AG09319 (cell line): ENCODE measurements at regions not wholly inside any gene's neighbourhood (a gene's known extent, or its start where the extent isn't known, plus 50 kb on each side); places are given as distances from the start of the nearest gene placed in this dataset.

Source experiments
- DNase-seq: peaks from one replicate; pipeline ENCODE4 v3.0.0-alpha.2; 2010; ENCODE audit warnings: low read depth; ENCODE audit errors: extremely low read depth
- CTCF ChIP-seq: IDR thresholded peaks from 2 replicates; pipeline ENCODE4 v1.5.1; 2011; ENCODE audit warnings: low read depth, mild to moderate bottlenecking, inconsistent platforms, low read length, moderate library complexity

GRCh38 chr2:4539121-4539520 lies 835.7 kb downstream of the DCDC2C start:
- no peak for TF ChIP-seq CTCF
- no peak for DNase-seq

GRCh38 chr2:4549666-4550210 lies 846.4 kb downstream of the DCDC2C start:
- no peak for DNase-seq
- TF ChIP-seq CTCF, result no peak

- TF ChIP-seq CTCF, result no peak
- no peak for DNase-seq
Observed at GRCh38 chr2:4551691-4552474, 848.5 kb downstream of the DCDC2C start.

GRCh38 chr2:4553241-4553640 lies 849.9 kb downstream of the DCDC2C start:
- no peak for TF ChIP-seq CTCF

GRCh38 chr2:4556135-4556896 lies 852.9 kb downstream of the DCDC2C start:
- no peak for DNase-seq
- no peak for TF ChIP-seq CTCF

More at GRCh38 chr2:4553241-4553640, 849.9 kb downstream of the DCDC2C start:
- no peak for DNase-seq

- no peak for DNase-seq
- TF ChIP-seq CTCF, result no peak
Observed at GRCh38 chr2:4561196-4561595, 857.8 kb downstream of the DCDC2C start.

GRCh38 chr2:4576075-4576474 lies 872.7 kb downstream of the DCDC2C start:
- DNase-seq, result no peak
- no peak for TF ChIP-seq CTCF
